ENCODE measurements at regions not wholly inside any gene's neighbourhood (a gene's known extent, or its start where the extent isn't known, plus 50 kb on each side); places are given as distances from the start of the nearest gene placed in this dataset.

DNA sequence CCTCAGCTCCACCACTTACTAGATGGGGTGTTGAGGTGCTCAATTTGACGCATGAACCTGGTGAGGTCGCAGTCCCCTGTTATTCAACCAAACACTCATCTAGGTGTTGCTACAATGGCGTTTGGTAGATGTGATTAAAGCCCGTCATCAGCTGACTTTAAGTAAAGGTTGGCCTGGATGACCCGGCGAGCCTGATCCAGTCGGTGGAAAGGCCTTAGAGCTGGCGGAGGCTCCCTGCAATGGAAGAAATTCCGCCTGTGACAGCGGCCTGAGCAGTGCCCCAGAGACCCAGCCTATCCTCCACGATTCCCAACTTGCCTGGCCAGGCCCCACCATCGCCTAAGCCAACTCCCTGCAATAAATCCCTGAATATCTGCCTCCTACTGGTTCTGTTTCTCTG lies 171.4 kb downstream of the BMP7 start:
- Histone ChIP-seq H3K27ac (no peak overlapping the region), H3K9ac (ENCODE audit: insufficient read length) (no peak overlapping the region), H3K36me3 (ENCODE audit: insufficient read depth, low read length) (no peaks in the 10 kb centered on the region), H3K4me3 (no peak overlapping the region), H3K9me3 (ENCODE audit: low read depth, low read length) (no peaks in the 10 kb centered on the region)
- no peak for DNase-seq (ENCODE audit: low read depth, low spot score)
- TF ChIP-seq FOXP2 (optimal IDR thresholded peaks at IDR 0.05; ENCODE audit: control extremely low read depth, extremely low read length, insufficient read depth): no peak
- no peak for TF ChIP-seq POLR2AphosphoS5 (IDR thresholded peaks at IDR 0.05; ENCODE audit: borderline replicate concordance, low read depth, low read length)
- no peak for TF ChIP-seq EZH2 (IDR thresholded peaks at IDR 0.05)

DNA sequence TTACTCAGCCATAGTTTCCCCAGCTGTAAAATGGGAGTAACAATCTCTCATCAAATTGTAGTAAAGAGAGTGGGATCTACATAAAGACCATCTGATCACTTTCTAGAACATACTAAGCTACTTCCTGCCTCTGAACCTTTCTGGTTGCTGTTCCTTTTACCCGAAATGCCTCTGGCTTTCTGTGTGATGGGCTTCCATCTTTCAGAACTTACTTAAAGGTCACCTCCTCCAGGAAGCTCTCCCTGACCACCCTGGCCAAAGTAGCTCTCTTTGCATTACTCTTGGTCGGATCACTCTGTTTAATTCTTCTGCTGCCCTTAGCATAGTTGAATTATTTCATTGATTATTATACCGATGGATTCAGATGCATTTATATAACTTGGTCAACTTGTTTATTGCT lies 171.0 kb downstream of the BMP7 start:
- Histone ChIP-seq H3K4me3 (no peak overlapping the region), H3K27ac (no peak overlapping the region), H3K9ac (ENCODE audit: insufficient read length) (no peak overlapping the region), H3K36me3 (ENCODE audit: insufficient read depth, low read length) (no peaks in the 10 kb centered on the region), H3K9me3 (ENCODE audit: low read depth, low read length) (no peaks in the 10 kb centered on the region)
- no peak for DNase-seq (ENCODE audit: low read depth, low spot score)
- TF ChIP-seq EZH2 (IDR thresholded peaks at IDR 0.05) (no peak), FOXP2 (optimal IDR thresholded peaks at IDR 0.05; ENCODE audit: control extremely low read depth, extremely low read length, insufficient read depth) (no peak), POLR2AphosphoS5 (IDR thresholded peaks at IDR 0.05; ENCODE audit: borderline replicate concordance, low read depth, low read length) (no peak)

DNA sequence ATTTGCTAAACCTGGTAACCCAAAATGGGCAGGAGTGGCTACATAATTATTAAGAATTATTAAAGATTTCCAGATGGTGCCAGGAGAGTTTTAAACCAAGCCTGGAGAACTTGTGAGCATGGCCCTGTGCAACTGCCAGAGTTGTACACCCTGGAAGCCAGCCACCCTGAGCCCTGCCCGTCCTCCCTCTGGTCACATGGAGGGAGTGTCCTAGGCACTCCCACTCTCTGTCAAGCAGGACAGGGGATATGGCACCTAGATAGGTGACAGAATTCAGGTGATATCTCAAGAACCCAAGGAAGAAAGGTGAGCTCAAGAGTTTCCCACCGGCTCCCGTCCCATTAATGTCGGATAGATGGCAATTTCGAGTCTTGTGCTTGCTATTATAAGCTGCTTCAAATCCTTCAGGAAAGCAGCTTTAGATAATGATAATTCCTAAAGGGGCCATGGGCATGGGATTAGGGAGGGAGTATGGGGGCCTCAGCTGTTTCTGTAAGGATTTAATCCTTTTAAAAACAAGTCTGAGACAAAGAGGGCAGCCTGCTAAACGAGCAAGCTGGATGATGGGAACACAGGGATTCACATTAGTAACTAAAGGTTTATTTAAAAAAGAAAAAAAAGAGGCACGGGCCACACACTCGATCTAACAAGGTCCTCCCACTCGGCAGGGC lies 169.1 kb downstream of the BMP7 start:
- Histone ChIP-seq H3K27ac (no peak overlapping the region), H3K9me3 (ENCODE audit: low read depth, low read length) (no peaks in the 10 kb centered on the region), H3K4me3 (no peak overlapping the region), H3K36me3 (ENCODE audit: insufficient read depth, low read length) (no peaks in the 10 kb centered on the region), H3K9ac (ENCODE audit: insufficient read length) (no peak overlapping the region)
- no peak for DNase-seq (ENCODE audit: low read depth, low spot score)
- TF ChIP-seq FOXP2 (optimal IDR thresholded peaks at IDR 0.05; ENCODE audit: control extremely low read depth, extremely low read length, insufficient read depth): no peak
- TF ChIP-seq EZH2 (IDR thresholded peaks at IDR 0.05): no peak
- no peak for TF ChIP-seq POLR2AphosphoS5 (IDR thresholded peaks at IDR 0.05; ENCODE audit: borderline replicate concordance, low read depth, low read length)

DNA sequence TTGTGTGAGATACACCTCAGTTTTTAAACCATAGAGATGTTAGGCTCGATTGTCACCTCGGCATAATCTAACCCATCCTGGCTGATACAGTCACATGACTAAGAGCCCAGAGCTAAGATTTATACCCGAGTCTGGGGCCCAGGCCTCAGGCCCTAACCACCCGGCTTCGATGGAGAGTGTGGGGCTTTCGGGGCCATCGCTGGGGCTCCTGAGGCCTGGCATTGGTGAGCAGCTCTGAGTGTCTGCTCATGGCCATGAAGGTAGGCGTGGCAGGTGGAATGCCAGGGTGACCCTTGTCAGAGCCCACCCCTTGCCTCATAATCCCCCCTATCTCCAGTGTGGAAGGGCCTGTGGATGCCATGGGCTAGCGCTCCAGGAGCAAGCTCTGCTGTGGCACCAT lies 164.3 kb downstream of the BMP7 start:
- H3K9ac ChIP-seq (ENCODE audit: insufficient read length): no peak overlapping the region
- no peaks in the 10 kb centered on the region for H3K36me3 ChIP-seq (ENCODE audit: insufficient read depth, low read length)
- H3K9me3 ChIP-seq (ENCODE audit: low read depth, low read length): no peaks in the 10 kb centered on the region
- H3K4me3 ChIP-seq: no peak overlapping the region
- TF ChIP-seq POLR2AphosphoS5 (IDR thresholded peaks at IDR 0.05; ENCODE audit: borderline replicate concordance, low read depth, low read length): no peak
- no peak for DNase-seq (ENCODE audit: low read depth, low spot score)
- H3K27ac ChIP-seq: no peak overlapping the region

DNA sequence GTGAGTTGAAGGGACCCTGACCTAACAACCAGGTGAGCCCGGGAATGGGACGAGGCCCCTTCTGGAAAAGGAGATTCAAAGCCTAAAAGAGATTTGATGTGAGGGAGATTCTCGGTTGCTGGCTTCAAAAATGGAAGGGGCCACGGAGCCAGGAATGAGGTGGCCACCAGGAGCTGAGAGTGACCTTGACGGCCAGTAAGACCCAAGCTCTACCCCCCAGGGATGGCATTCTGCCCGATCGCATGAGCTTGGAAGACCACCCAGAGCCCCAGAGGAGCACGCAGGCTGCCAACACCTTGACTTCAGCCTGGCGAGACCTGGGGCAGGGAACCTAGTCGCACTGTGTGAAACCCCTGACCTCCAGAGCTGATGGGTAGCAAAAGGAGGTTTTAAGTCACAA lies 163.9 kb downstream of the BMP7 start:
- Histone ChIP-seq H3K36me3 (ENCODE audit: insufficient read depth, low read length) (no peaks in the 10 kb centered on the region), H3K9me3 (ENCODE audit: low read depth, low read length) (no peaks in the 10 kb centered on the region), H3K4me3 (no peak overlapping the region), H3K9ac (ENCODE audit: insufficient read length) (no peak overlapping the region), H3K27ac (no peak overlapping the region)
- no peak for DNase-seq (ENCODE audit: low read depth, low spot score)
- TF ChIP-seq POLR2AphosphoS5 (IDR thresholded peaks at IDR 0.05; ENCODE audit: borderline replicate concordance, low read depth, low read length) (no peak), EZH2 (IDR thresholded peaks at IDR 0.05) (no peak), FOXP2 (optimal IDR thresholded peaks at IDR 0.05; ENCODE audit: control extremely low read depth, extremely low read length, insufficient read depth) (no peak)

DNA sequence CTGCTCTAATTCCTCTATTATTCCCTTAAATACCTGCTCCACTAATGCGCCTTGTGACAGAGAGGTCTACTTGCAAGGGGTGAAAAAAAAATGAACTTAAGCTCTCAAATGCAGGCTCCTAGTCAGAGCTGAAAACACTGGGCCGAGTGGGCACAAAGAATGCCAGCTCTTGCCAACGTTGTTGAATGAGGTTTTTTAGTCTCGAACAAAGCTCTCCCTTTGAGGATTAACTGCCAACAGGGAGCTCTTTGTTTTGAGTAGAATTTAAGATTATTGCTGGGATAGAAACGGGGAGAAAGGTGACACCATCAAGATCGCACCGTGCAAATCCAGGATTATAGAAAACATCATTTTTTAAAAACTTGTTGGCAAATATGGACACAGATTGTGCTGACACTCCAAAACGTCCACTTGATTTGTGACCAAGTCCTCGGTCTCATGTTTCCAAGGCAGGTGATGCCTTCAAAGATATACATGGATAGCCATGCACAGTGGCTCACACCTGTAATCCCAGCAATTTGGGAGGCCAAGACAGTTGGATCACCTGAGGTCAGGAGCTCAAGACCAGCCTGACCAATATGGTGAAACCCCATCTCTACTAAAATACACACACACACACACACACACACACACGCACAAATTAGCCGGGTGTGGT lies 163.2 kb downstream of the BMP7 start:
- Histone ChIP-seq H3K4me3 (no peak overlapping the region), H3K36me3 (ENCODE audit: insufficient read depth, low read length) (no peaks in the 10 kb centered on the region), H3K9me3 (ENCODE audit: low read depth, low read length) (no peaks in the 10 kb centered on the region), H3K9ac (ENCODE audit: insufficient read length) (no peak overlapping the region), H3K27ac (no peak overlapping the region)
- no peak for DNase-seq (ENCODE audit: low read depth, low spot score)
- TF ChIP-seq POLR2AphosphoS5 (IDR thresholded peaks at IDR 0.05; ENCODE audit: borderline replicate concordance, low read depth, low read length): no peak
- TF ChIP-seq EZH2 (IDR thresholded peaks at IDR 0.05): no peak
- TF ChIP-seq FOXP2 (optimal IDR thresholded peaks at IDR 0.05; ENCODE audit: control extremely low read depth, extremely low read length, insufficient read depth): no peak

DNA sequence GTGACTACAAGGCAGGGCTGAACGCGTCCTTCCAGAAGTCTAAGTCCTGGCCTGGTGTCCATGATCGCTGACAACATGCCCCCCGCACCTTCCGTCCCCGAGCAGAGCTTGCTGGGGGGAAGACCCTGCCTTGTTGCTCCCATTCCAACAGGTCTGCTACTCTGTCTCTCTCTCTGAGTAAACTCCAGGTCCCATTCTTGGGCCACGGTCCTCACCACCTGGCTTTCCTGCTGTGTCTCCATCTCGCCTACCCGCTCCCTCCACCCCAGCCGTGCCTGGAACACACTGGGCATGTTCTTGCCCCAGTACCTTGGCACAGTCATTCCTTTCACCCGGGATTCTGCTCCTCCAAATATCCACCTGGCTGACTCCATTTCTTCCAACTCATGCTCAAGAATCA lies 162.3 kb downstream of the BMP7 start:
- no peak overlapping the region for H3K9ac ChIP-seq (ENCODE audit: insufficient read length)
- no peak overlapping the region for H3K4me3 ChIP-seq
- TF ChIP-seq EZH2 (IDR thresholded peaks at IDR 0.05): no peak
- TF ChIP-seq POLR2AphosphoS5 (IDR thresholded peaks at IDR 0.05; ENCODE audit: borderline replicate concordance, low read depth, low read length): no peak
- TF ChIP-seq FOXP2 (optimal IDR thresholded peaks at IDR 0.05; ENCODE audit: control extremely low read depth, extremely low read length, insufficient read depth): no peak
- DNase-seq (ENCODE audit: low read depth, low spot score): no peak
- H3K27ac ChIP-seq: no peak overlapping the region
- H3K9me3 ChIP-seq (ENCODE audit: low read depth, low read length): no peaks in the 10 kb centered on the region
- H3K36me3 ChIP-seq (ENCODE audit: insufficient read depth, low read length): no peaks in the 10 kb centered on the region

DNA sequence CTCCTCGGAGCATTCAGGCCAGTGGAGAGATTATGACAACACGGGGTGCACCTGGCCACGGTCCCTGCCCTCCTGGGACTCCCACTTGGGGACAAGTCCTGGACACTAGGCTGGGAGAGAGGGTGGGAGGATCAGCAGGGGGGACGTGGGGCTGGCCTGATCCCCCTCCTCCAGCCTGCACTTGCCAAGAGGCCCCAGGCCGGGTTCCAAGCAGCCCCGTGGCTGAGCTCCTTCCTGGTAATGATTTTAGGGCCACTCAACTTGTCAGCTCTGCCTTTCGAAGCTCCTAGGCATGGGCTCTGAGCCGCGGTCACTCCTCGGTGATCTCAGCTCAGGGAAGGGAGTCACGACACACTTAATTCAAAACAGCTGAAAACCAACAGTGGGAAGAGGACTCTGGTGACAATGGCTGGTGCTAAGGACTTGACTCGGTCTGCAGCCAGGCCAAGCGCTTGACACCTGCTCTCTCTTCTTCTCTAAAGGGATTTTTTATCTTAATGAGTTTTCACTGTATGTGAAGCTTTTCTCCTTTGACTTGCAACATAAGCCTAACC lies 161.7 kb downstream of the BMP7 start:
- no peak for TF ChIP-seq POLR2AphosphoS5 (IDR thresholded peaks at IDR 0.05; ENCODE audit: borderline replicate concordance, low read depth, low read length)
- TF ChIP-seq FOXP2 (optimal IDR thresholded peaks at IDR 0.05; ENCODE audit: control extremely low read depth, extremely low read length, insufficient read depth): no peak
- no peak for TF ChIP-seq EZH2 (IDR thresholded peaks at IDR 0.05)
- Histone ChIP-seq H3K9me3 (ENCODE audit: low read depth, low read length) (no peaks in the 10 kb centered on the region), H3K27ac (no peak overlapping the region), H3K9ac (ENCODE audit: insufficient read length) (no peak overlapping the region), H3K36me3 (ENCODE audit: insufficient read depth, low read length) (no peaks in the 10 kb centered on the region), H3K4me3 (no peak overlapping the region)
- DNase-seq (ENCODE audit: low read depth, low spot score): no peak
